ENCODE measurements at regions not wholly inside any gene's neighbourhood (a gene's known extent, or its start where the extent isn't known, plus 50 kb on each side); places are given as distances from the start of the nearest gene placed in this dataset.
"Not testable (repeated sequence)": the region's sequence is repeated elsewhere in the genome, so short reads cannot be mapped to it uniquely, and the experiment has no call there.

GRCh38 chr7:125358551-125359167 lies 429.0 kb upstream of the POT1 start:
- DNase-seq, result no peak

- no peak for DNase-seq
Observed at GRCh38 chr7:125357676-125358455, 428.2 kb upstream of the POT1 start.

DNA sequence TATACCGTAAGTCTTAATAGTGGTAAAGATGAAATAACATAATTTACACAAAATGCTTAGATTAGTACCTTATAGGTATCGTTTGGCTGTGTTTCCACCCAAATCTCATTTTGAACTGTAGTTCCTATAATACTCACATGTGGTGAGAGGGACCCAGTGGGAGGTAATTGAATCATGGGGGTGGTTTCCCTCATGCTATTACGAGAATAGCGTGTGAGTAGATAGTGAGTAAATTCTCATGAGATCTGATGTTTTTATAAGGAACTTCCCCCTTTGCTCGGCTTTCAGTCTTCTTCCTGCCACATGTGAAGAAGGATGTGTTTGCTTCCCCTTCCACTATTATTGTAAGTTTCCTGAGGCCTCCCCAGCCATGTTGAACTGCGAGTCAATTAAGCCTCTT lies 426.3 kb upstream of the POT1 start:
- DNase-seq, result no peak

- no peak for DNase-seq
Observed at GRCh38 chr7:125347269-125347668, 417.6 kb upstream of the POT1 start.

GRCh38 chr7:125338110-125338509 lies 408.5 kb upstream of the POT1 start:
- DNase-seq, result no peak

GRCh38 chr7:125336326-125336725 lies 406.7 kb upstream of the POT1 start:
- DNase-seq, result no peak

DNA sequence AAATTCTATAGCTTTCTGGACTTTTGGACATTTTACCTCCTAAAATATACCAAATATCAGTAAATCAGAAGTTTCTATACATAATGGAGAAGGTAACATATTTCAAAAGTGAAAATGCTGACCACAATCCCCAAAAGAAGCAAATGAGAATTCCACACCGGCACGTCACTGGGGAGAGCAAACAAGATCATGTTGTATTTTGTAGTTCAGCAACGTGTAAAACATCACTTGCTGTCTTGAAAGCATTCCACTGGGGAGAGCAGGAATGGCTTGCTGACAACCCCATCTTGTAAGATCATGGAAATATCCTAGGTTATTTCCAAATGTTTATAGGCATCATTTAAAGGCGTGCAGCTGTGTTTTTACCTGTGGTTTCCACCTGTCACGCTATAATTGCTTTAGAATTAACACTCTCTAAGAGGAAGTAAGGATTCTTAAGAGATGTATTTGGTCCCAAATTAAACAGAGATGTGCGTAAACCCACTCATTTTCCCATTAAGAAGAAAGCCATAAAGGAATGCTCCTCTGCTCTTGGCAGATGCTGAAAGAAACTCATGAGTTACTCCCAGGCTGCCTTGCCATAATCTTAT lies 397.1 kb upstream of the POT1 start:
- DNase-seq, result no peak

DNA sequence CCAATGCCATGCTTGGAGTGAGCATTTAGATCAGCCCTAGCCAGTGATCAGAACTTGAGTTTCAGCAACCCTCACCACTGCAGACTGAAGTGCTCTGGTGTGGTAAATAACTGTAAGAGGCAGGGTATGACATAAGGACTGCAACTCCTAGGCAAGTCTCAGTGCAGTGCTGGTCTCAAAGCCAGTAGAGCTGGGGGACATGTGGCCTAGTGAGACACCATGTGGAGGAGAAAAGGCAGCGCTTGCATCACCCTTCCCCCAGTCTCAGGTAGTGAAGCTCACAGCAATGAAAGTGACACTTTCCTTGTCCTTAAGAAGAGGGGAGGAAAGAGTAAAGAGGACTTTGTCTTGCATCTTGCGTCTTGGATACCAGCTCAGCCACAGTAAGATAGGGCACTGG lies 386.8 kb upstream of the POT1 start:
- DNase-seq, result peak; percentile 90

DNA sequence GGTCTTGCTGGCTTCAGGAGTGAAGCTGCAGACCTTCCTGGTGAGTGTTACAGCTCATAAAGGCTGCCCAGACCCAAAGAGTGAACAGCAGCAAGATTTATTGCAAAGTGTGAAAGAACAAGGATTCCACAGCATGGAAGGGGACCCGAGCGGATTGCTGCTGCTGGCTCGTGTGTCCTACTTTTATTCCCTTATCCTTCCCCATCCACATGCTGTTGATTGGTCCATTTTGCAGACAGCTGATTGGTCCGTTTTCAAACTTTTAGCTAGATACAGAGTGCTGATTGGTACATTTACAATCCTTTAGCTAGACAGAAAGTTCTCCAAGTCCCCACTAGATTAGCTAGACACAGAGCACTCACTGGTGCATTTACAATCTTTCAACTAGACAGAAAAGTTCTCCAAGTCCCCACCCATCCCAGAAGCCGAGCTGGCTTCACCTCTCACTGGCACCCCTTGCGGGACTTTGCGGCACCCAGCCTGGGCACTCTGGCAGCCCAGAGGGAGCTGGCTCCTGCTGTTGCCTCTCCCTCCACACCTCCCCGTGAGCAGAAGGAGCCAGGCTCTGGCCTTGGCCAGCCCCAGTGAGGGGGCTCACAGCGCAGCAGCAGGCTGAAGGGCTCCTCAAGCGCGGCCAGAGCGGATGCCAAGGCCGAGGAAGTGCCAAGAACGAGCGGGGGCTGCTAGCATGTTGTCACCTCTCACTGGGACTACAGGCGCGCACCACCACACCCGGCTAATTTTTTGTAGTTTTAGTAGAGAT lies 369.6 kb upstream of the POT1 start:
- no peak for DNase-seq

DNA sequence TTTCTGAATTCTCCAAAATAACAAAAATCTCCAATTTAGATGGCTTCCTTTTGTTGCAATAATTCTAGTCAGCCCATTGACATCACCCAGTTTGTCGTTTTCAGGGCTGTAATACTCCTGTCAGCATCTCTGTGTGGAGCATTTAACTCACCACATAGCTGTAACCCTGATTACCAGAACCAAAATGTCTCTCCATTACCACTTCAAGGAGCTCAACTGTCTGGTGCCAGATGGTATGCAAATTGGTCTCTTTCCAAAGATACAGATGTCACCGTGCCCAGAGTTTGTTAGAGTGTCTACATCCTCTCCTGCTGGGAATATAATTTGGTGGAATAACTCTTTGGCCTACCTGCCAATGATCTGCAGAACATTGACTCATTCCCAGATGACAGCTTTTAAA lies 350.3 kb upstream of the POT1 start:
- DNase-seq, result peak; percentile 53

DNA sequence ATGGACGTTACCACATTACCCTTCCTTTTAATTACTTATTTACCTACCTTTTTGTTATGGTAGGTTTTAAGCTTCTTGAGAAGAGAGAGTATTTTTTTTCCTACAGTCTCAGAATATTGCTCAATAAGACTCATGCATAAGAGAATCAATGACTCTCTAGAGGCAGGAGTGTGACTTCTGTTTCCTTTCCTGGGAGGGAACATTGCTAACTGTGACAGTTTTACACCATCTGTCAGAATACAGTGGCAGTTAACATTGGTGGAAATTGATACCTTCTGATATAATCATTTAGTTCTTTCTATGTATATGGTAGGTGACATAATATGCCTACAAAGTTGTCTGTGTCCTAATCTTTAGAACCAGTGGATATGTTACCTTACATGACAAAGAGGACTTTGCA lies 348.7 kb upstream of the POT1 start:
- no peak for DNase-seq

- DNase-seq, result not testable (repeated sequence)
Observed at GRCh38 chr7:125274742-125275141, 345.1 kb upstream of the POT1 start.

GRCh38 chr7:125264174-125264856 lies 334.7 kb upstream of the POT1 start:
- DNase-seq, result not testable (repeated sequence)

DNA sequence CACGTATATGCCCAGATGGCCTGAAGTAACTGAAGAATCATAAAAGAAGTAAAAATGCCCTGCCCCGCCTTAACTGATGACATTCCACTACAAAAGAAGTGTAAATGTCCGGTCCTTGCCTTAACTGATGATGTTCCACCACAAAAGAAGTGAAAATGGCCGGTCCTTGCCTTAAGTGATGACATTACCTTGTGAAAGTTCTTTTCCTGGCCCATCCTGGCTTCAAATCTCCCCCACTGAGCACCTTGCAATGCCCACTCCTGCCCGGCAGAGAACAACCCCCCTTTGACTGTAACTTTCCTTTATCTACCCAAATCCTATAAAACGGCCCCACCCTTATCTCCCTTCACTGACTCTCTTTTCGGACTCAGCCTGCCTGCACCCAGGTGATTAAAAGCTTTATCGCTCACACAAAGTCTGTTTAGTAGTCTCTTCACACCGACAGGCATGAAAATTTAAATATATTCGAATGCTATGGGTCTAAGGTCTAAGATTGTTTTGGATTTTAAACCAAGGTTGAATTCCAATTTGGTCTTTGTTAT lies 329.3 kb upstream of the POT1 start:
- DNase-seq, result not testable (repeated sequence)

DNA sequence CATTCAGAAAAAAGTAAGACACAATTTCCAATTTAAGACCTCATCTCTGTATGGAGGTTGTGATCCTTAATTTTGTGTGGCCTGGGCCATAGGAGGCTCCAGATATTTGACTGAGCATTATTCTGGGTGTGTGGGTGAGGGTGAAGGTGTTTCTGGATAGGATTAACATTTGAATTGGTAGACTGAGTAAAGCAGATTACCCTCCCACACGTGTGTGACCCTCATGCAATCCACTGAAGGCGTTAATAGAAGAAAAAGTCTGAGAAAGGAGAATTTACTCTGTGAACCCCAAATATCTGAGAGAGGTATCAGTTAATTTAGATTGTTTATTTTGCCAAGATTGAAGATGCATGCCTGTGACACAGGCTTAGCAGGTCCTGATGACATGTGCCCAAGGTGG lies 328.0 kb upstream of the POT1 start:
- DNase-seq, result no peak

- no peak for DNase-seq
Observed at GRCh38 chr7:125256446-125256845, 326.8 kb upstream of the POT1 start.

- DNase-seq, result no peak
Observed at GRCh38 chr7:125255810-125256209, 326.2 kb upstream of the POT1 start.

DNA sequence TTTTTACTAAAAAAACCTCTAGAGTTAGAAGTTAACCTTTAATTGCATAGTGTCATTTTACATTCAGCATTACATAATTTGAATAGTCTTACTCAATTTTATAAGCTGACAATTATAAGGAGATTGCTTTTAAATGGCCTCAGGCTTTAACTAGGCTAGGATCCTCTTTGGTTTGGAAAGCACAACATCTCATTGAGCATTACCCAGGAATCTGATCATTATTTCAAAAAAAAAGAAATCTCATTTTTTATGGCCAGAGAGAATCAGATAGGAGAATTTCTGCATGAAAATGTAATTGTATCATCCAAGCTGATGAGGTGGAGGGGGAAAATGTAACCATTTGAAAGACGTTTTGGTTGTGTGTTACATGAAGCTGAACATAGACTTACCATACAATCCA lies 324.9 kb upstream of the POT1 start:
- DNase-seq, result no peak

GRCh38 chr7:125253452-125254190 lies 324.0 kb upstream of the POT1 start:
- DNase-seq, result peak; percentile 60

- no peak for DNase-seq
Observed at GRCh38 chr7:125247514-125248098, 318.0 kb upstream of the POT1 start.

DNA sequence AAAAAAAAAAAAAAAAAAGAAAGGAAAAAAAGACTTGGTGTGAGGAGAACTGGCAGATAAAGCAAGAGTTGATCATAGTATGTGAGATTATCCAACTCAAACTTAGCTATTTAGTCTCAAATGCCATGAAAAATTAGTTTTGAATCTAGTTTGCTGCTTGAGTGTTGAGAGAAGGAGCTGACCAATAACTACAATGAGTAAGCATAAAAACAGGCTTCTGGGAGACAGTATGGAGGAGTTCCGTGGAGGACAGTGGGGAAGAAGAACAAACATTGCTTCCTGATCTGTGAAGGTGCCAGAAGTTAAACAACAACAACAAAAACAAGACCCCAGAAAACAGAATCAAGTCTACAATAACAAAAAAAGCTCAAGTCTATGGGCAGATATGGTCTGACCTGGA lies 317.1 kb upstream of the POT1 start:
- no peak for DNase-seq

- DNase-seq, result no peak
Observed at GRCh38 chr7:125241548-125241947, 311.9 kb upstream of the POT1 start.
